Mucosa of gallbladder (tissue), 1 donor: ENCODE measurements at regions not wholly inside any gene's neighbourhood (a gene's known extent, or its start where the extent isn't known, plus 50 kb on each side); places are given as distances from the start of the nearest gene placed in this dataset.

Experiments used
- DNase-seq: peaks from one replicate; pipeline ENCODE4 v3.0.0-alpha.2; 2020; ENCODE audit warnings: low spot score
- donor health status: DM: no; HTN: no; CAD: no.

GRCh38 chr6:129778793-129779192 is 68.8 kb upstream of the ARHGAP18 start:
- DNase-seq, result no peak

GRCh38 chr6:129777371-129777770 is 67.4 kb upstream of the ARHGAP18 start:
- DNase-seq, result no peak

GRCh38 chr6:129776542-129777330 is 66.8 kb upstream of the ARHGAP18 start:
- DNase-seq, result no peak

- peak; percentile 70 for DNase-seq
Measured at GRCh38 chr6:129774697-129775447, 64.9 kb upstream of the ARHGAP18 start.

GRCh38 chr6:129773304-129773703 is 63.3 kb upstream of the ARHGAP18 start:
- no peak for DNase-seq

GRCh38 chr6:129771678-129772077 is 61.7 kb upstream of the ARHGAP18 start:
- no peak for DNase-seq

- no peak for DNase-seq
Measured at GRCh38 chr6:129767776-129768485, 58.0 kb upstream of the ARHGAP18 start.

GRCh38 chr6:129766959-129767728 is 57.2 kb upstream of the ARHGAP18 start:
- DNase-seq, result no peak

- no peak for DNase-seq
Measured at GRCh38 chr6:129764761-129765407, 54.9 kb upstream of the ARHGAP18 start.

- DNase-seq, result no peak
Measured at GRCh38 chr6:129759796-129760605, 50.0 kb upstream of the ARHGAP18 start.
